GM06990 (cell line): ENCODE measurements at regions not wholly inside any gene's neighbourhood (a gene's known extent, or its start where the extent isn't known, plus 50 kb on each side); places are given as distances from the start of the nearest gene placed in this dataset.

ENCODE experiments used
- DNase-seq: peaks from one replicate; pipeline ENCODE4 v3.0.0-alpha.2; 2011; ENCODE audit not compliant: insufficient read length; ENCODE audit errors: extremely low read depth
- H3K27me3 ChIP-seq: replicated peaks from 2 replicates; pipeline ENCODE4 v1.6.0; 2011; ENCODE audit warnings: low read length; ENCODE audit not compliant: control insufficient read depth, insufficient read depth
- H3K36me3 ChIP-seq: 2 replicates; pipeline ENCODE4 v1.5.1; 2011; ENCODE audit warnings: low read length; ENCODE audit not compliant: control insufficient read depth, insufficient read depth
- H3K4me3 ChIP-seq: replicated peaks from 2 replicates; pipeline ENCODE4 v1.5.1; 2011; ENCODE audit warnings: low read depth, mild to moderate bottlenecking, control low read depth, low read length
- CTCF ChIP-seq: IDR thresholded peaks from 2 replicates; pipeline ENCODE4 v1.5.1; 2011; ENCODE audit warnings: low read length, control low read depth, mild to moderate bottlenecking, inconsistent platforms; ENCODE audit not compliant: insufficient read depth, poor library complexity, severe bottlenecking

DNA sequence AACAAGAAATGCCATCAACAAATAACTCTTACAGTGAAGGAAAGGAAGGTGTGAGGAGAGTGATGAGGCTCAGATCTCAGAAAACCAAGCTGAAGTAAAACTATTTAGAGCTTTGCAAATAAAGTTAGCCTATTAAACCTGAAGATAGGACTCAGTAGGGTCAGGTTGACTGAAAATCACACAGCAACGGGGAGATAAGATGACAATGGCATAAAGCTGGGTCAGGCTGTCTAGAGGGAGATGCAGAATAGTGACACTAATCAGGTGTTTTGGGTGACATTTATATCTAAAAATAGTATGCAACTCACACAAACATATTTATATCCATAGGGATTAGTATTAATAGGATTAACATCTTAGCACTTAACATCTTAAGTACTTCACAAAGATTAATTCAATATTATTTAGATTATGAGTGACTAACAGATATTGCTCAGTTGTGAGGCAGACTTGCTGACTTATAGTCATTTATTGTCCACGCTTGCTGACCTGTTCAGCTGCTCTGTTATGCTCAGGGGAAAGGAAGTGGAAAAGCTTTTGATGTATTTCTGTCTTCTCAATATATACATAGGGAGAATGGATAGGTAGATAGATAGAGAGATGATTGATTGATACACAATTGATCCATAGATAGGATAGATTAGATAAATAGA is 130.7 kb upstream of the GUCY1A1 start:
- no peak for TF ChIP-seq CTCF
- DNase-seq: no peak
- no peaks in the 10 kb centered on the region for H3K27me3 ChIP-seq
- H3K4me3 ChIP-seq: no peak overlapping the region
- H3K36me3 ChIP-seq: no peaks in the 10 kb centered on the region

- Histone ChIP-seq H3K27me3 (no peaks in the 10 kb centered on the region), H3K36me3 (no peaks in the 10 kb centered on the region), H3K4me3 (no peak overlapping the region)
- DNase-seq: no peak
- no peak for TF ChIP-seq CTCF
Observed at GRCh38 chr4:155532373-155533085, 134.1 kb upstream of the GUCY1A1 start.

- Histone ChIP-seq H3K4me3 (no peak overlapping the region), H3K36me3 (no peaks in the 10 kb centered on the region), H3K27me3 (no peaks in the 10 kb centered on the region)
- no peak for TF ChIP-seq CTCF
- DNase-seq: no peak
Observed at GRCh38 chr4:155530857-155531256, 135.8 kb upstream of the GUCY1A1 start.

DNA sequence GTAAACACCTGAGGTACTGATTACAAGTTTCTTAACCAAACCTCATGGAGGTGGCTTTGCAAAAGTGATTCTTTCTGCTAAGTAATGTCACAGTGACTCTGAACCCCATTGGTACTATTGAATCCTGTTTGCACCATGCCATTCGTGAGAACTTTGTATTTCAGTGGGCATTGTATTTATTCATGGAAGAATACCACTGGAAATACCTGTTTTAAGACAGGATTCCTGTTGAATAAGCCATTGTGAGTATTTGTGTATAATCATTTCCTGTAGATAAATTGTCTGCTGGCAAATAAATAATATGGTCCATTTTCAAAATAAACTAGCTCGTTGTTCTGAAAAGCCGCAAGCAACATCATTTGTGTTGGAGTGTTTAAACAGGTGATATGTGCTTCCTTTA is 136.4 kb upstream of the GUCY1A1 start:
- Histone ChIP-seq H3K4me3 (no peak overlapping the region), H3K27me3 (no peaks in the 10 kb centered on the region), H3K36me3 (no peaks in the 10 kb centered on the region)
- no peak for DNase-seq
- no peak for TF ChIP-seq CTCF

DNA sequence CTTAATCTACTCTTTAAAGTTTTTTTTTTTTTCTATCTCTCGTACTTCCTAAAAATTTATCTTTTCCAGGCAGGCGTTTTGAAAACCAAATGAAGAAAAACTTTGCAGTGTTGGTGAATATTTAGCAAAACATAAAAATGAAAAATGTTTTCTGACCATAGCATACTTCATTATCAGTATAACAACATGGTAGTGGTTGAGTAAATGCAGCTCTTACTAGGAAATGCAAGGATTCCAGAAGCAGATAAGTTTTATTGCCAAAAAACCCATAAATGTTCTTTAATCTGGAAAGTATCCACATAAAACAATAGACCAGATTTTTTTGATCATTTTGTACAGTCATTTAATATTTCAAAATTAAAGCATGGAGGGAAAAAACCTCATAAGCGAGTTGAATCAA is 136.9 kb upstream of the GUCY1A1 start:
- Histone ChIP-seq H3K36me3 (no peaks in the 10 kb centered on the region), H3K27me3 (no peaks in the 10 kb centered on the region), H3K4me3 (no peak overlapping the region)
- TF ChIP-seq CTCF: no peak
- DNase-seq: no peak
